WTC11 (cell line): ENCODE measurements at regions not wholly inside any gene's neighbourhood (a gene's known extent, or its start where the extent isn't known, plus 50 kb on each side); places are given as distances from the start of the nearest gene placed in this dataset.

Experiments
- ATAC-seq: fragments of 200-7000 bp; cut with Tn5 transposase; 2 replicates; pipeline ENCODE4 v1.10.0; 2021; ENCODE audit warnings: mild to moderate bottlenecking, moderate library complexity
- CTCF ChIA-PET: fragments of 300-600 bp; sonication (Branson Sonifier 250); formaldehyde crosslinking; loops from one replicate; lab custom pipeline; 2021; ENCODE audit warnings: antibody characterized with exemption; lab: Charles Lee
- POLR2A ChIA-PET: fragments of 350-600 bp; sonication (Branson Sonifier 250); formaldehyde crosslinking; loops from one replicate; lab custom pipeline; 2021; ENCODE audit warnings: antibody characterized with exemption; lab: Charles Lee
- DNase-seq: peaks from one replicate; pipeline ENCODE4 v3.0.0; 2021; ENCODE audit warnings: low spot score
- H3K27ac Mint-ChIP-seq: 2 replicates; pipeline ENCODE4 v1.8.0; 2021; ENCODE audit warnings: mixed read lengths
- H3K27me3 Mint-ChIP-seq: 2 replicates; pipeline ENCODE4 v1.8.0; 2021; ENCODE audit warnings: low read depth, mild to moderate bottlenecking, moderate library complexity, mixed read lengths
- H3K36me3 Mint-ChIP-seq: 2 replicates; pipeline ENCODE4 v1.8.0; 2021; ENCODE audit warnings: mixed read lengths
- H3K4me1 Mint-ChIP-seq: 2 replicates; pipeline ENCODE4 v1.8.0; 2022; ENCODE audit warnings: mixed read lengths
- H3K4me3 Mint-ChIP-seq: 2 replicates; pipeline ENCODE4 v1.8.0; 2021; ENCODE audit warnings: mild to moderate bottlenecking, moderate library complexity, mixed read lengths
- H3K9me3 Mint-ChIP-seq: 2 replicates; pipeline ENCODE4 v1.8.0; 2021; ENCODE audit warnings: mixed read lengths
- ATF2 ChIP-seq: sonication (generic); formaldehyde crosslinking; IDR thresholded peaks from 2 replicates; pipeline ENCODE4 v1.8.1; 2022; ENCODE audit warnings: low read depth, missing genetic modification reagents, borderline replicate concordance
- CBFB ChIP-seq: sonication (generic); formaldehyde crosslinking; IDR thresholded peaks from 2 replicates; pipeline ENCODE4 v1.8.1; 2022; ENCODE audit warnings: mild to moderate bottlenecking, low read depth, missing genetic modification reagents
- CDX4 ChIP-seq: fragments of 250-450 bp; sonication (Bioruptor Pico); IDR thresholded peaks from 2 replicates; pipeline ENCODE4 v1.9.0; 2021; ENCODE audit warnings: moderate library complexity, mild to moderate bottlenecking, inconsistent platforms, borderline replicate concordance
- CTCF ChIP-seq: fragments of 200-600 bp; IDR thresholded peaks from 2 replicates; pipeline ENCODE4 v1.8.0; 2022; ENCODE audit warnings: antibody characterized with exemption
- E2F5 ChIP-seq: sonication (generic); formaldehyde crosslinking; IDR thresholded peaks from 2 replicates; pipeline ENCODE4 v1.8.1; 2022; ENCODE audit warnings: mild to moderate bottlenecking, moderate library complexity, missing genetic modification reagents
- EMX1 ChIP-seq: fragments of 250-450 bp; sonication (Bioruptor Pico); IDR thresholded peaks from 2 replicates; pipeline ENCODE4 v1.8.0; 2021; ENCODE audit warnings: mild to moderate bottlenecking
- ERG ChIP-seq: fragments of 250-450 bp; sonication (Bioruptor Pico); IDR thresholded peaks from 2 replicates; pipeline ENCODE4 v1.8.0; 2021; ENCODE audit warnings: mild to moderate bottlenecking
- ETV6 ChIP-seq: sonication (generic); formaldehyde crosslinking; IDR thresholded peaks from 2 replicates; pipeline ENCODE4 v1.8.1; 2022; ENCODE audit warnings: mild to moderate bottlenecking, missing genetic modification reagents
- JAZF1 ChIP-seq: fragments of 250-450 bp; sonication (Bioruptor Pico); IDR thresholded peaks from 2 replicates; pipeline ENCODE4 v1.9.0; 2021; ENCODE audit warnings: moderate library complexity, mild to moderate bottlenecking, inconsistent platforms
- KAT7 ChIP-seq: sonication (generic); formaldehyde crosslinking; IDR thresholded peaks from 2 replicates; pipeline ENCODE4 v1.8.1; 2023; ENCODE audit warnings: missing genetic modification reagents, mild to moderate bottlenecking, borderline replicate concordance
- MXD4 ChIP-seq: fragments of 250-450 bp; sonication (Bioruptor Pico); IDR thresholded peaks from 2 replicates; pipeline ENCODE4 v1.8.0; 2021; ENCODE audit warnings: mild to moderate bottlenecking, moderate library complexity, borderline replicate concordance
- NFE2L1 ChIP-seq: sonication (generic); formaldehyde crosslinking; IDR thresholded peaks from 2 replicates; pipeline ENCODE4 v1.8.1; 2023; ENCODE audit warnings: missing genetic modification reagents
- NFYB ChIP-seq: sonication (generic); formaldehyde crosslinking; conservative IDR thresholded peaks from 2 replicates; pipeline ENCODE4 v1.8.0; 2022; ENCODE audit warnings: low read depth, missing genetic modification reagents
- NR2C2 ChIP-seq: sonication (generic); formaldehyde crosslinking; IDR thresholded peaks from 2 replicates; pipeline ENCODE4 v1.8.0; 2022; ENCODE audit warnings: mild to moderate bottlenecking, missing genetic modification reagents
- PREB ChIP-seq: sonication (generic); formaldehyde crosslinking; IDR thresholded peaks from 2 replicates; pipeline ENCODE4 v1.8.1; 2022; ENCODE audit warnings: mild to moderate bottlenecking, missing genetic modification reagents, moderate library complexity, borderline replicate concordance
- RELA ChIP-seq: sonication (generic); formaldehyde crosslinking; IDR thresholded peaks from 2 replicates; pipeline ENCODE4 v1.8.1; 2022; ENCODE audit warnings: missing genetic modification reagents, mild to moderate bottlenecking, borderline replicate concordance
- TEAD4 ChIP-seq: sonication (generic); formaldehyde crosslinking; IDR thresholded peaks from 2 replicates; pipeline ENCODE4 v1.8.0; 2022; ENCODE audit warnings: mild to moderate bottlenecking, missing genetic modification reagents
- TP53 ChIP-seq: sonication (generic); formaldehyde crosslinking; IDR thresholded peaks from 2 replicates; pipeline ENCODE4 v1.8.1; 2023; ENCODE audit warnings: mild to moderate bottlenecking, missing genetic modification reagents
- USF2 ChIP-seq: sonication (generic); formaldehyde crosslinking; IDR thresholded peaks from 2 replicates; pipeline ENCODE4 v1.8.1; 2023; ENCODE audit warnings: mild to moderate bottlenecking, missing genetic modification reagents, moderate library complexity
- ZNF138 ChIP-seq: sonication (generic); formaldehyde crosslinking; conservative IDR thresholded peaks from 2 replicates; pipeline ENCODE4 v1.8.1; 2022; ENCODE audit warnings: mild to moderate bottlenecking, moderate library complexity, missing genetic modification reagents
- ZNF396 ChIP-seq: fragments of 250-450 bp; sonication (Bioruptor Pico); IDR thresholded peaks from 2 replicates; pipeline ENCODE4 v1.8.0; 2021; ENCODE audit warnings: mild to moderate bottlenecking, moderate library complexity, borderline replicate concordance
- ZNF416 ChIP-seq: fragments of 250-450 bp; sonication (Bioruptor Pico); IDR thresholded peaks from 2 replicates; pipeline ENCODE4 v1.9.0; 2021; ENCODE audit warnings: mild to moderate bottlenecking, inconsistent platforms
- ZNF423 ChIP-seq: fragments of 250-450 bp; sonication (Bioruptor Pico); IDR thresholded peaks from 2 replicates; pipeline ENCODE4 v2.1.2; 2022; ENCODE audit warnings: mild to moderate bottlenecking, moderate library complexity
- ZNF425 ChIP-seq: fragments of 250-450 bp; sonication (Bioruptor Pico); conservative IDR thresholded peaks from 2 replicates; pipeline ENCODE4 v1.9.0; 2021; ENCODE audit warnings: mild to moderate bottlenecking
- ZNF671 ChIP-seq: fragments of 250-450 bp; sonication (Bioruptor Pico); IDR thresholded peaks from 2 replicates; pipeline ENCODE4 v1.8.0; 2021; ENCODE audit warnings: mild to moderate bottlenecking
- ZSCAN18 ChIP-seq: fragments of 250-450 bp; sonication (Bioruptor Pico); IDR thresholded peaks from 2 replicates; pipeline ENCODE4 v2.1.2; 2022; ENCODE audit warnings: mild to moderate bottlenecking, moderate library complexity

- TF ChIP-seq CTCF (no peak), ZSCAN18 (no peak), CDX4 (CRISPR knock-in tag) (no peak), TEAD4 (CRISPR knock-in tag) (no peak), ZNF138 (CRISPR knock-in tag) (no peak), EMX1 (no peak), ERG (CRISPR knock-in tag) (no peak)
- TF ChIP-seq, all 79 proteins: peak for 0
- POLR2A ChIA-PET = no interaction called here
- CTCF ChIA-PET = no interaction called here
- no peaks in the 10 kb centered on the region for H3K9me3 Mint-ChIP-seq
- ATAC-seq = no peak
- no peak overlapping the region for H3K27ac Mint-ChIP-seq
- H3K4me3 Mint-ChIP-seq = no peak overlapping the region
- DNase-seq = no peak
- peaks cover 44% of the 10 kb centered on the region for H3K27me3 Mint-ChIP-seq
- H3K36me3 Mint-ChIP-seq = no peaks in the 10 kb centered on the region
- peaks cover 17% of the 10 kb centered on the region for H3K4me1 Mint-ChIP-seq
Measured at GRCh38 chr13:105821337-105821736, 714.1 kb downstream of the EFNB2 start.

GRCh38 chr13:105820415-105820814 is 715.0 kb downstream of the EFNB2 start:
- Mint-ChIP-seq H3K4me3 (no peak overlapping the region), H3K27me3 (peaks cover 53% of the 10 kb centered on the region), H3K4me1 (peaks cover 19% of the 10 kb centered on the region), H3K9me3 (no peaks in the 10 kb centered on the region), H3K27ac (no peak overlapping the region), H3K36me3 (no peaks in the 10 kb centered on the region)
- ATAC-seq (no peak), DNase-seq (no peak)
- TF ChIP-seq NR2C2 (CRISPR knock-in tag) = no peak
- TF ChIP-seq ATF2 (CRISPR knock-in tag) = no peak
- TF ChIP-seq ZNF416 = no peak
- TF ChIP-seq E2F5 (CRISPR knock-in tag) = no peak
- no peak for TF ChIP-seq NFE2L1 (CRISPR knock-in tag)
- no peak for TF ChIP-seq PREB (CRISPR knock-in tag)
- TF ChIP-seq MXD4 (CRISPR knock-in tag) = no peak
- no peak for TF ChIP-seq ETV6 (CRISPR knock-in tag)
- no peak for TF ChIP-seq USF2 (CRISPR knock-in tag)
- no peak for TF ChIP-seq JAZF1
- no peak for TF ChIP-seq TP53 (CRISPR knock-in tag)
- TF ChIP-seq RELA (CRISPR knock-in tag) = no peak
- TF ChIP-seq CBFB = no peak
- TF ChIP-seq ZNF396 (CRISPR knock-in tag) = no peak
- TF ChIP-seq KAT7 (CRISPR knock-in tag) = no peak
- TF ChIP-seq ZNF671 (CRISPR knock-in tag) = no peak
- TF ChIP-seq ZNF423 (CRISPR knock-in tag) = no peak
- no peak for TF ChIP-seq NFYB
- TF ChIP-seq ZNF425 (CRISPR knock-in tag) = no peak
- ChIA-PET POLR2A (no interaction called here), CTCF (no interaction called here)
